KMS-11 (cell line): ENCODE measurements at regions not wholly inside any gene's neighbourhood (a gene's known extent, or its start where the extent isn't known, plus 50 kb on each side); places are given as distances from the start of the nearest gene placed in this dataset.

Source experiments
- H2AFZ ChIP-seq: fragments of 200-600 bp; sonication (generic); 2 replicates; pipeline ENCODE4 v1.6.1; 2016; ENCODE audit warnings: antibody characterized with exemption, mixed run types, low read depth
- H3K27ac ChIP-seq: fragments of 200-600 bp; sonication (generic); 2 replicates; pipeline ENCODE4 v1.6.1; 2016; ENCODE audit warnings: mild to moderate bottlenecking, mixed run types
- H3K27me3 ChIP-seq: fragments of 200-600 bp; sonication (generic); 2 replicates; pipeline ENCODE4 v1.6.1; 2017; ENCODE audit warnings: mild to moderate bottlenecking, low read depth, mixed run types, moderate library complexity; ENCODE audit not compliant: insufficient read depth
- H3K36me3 ChIP-seq: fragments of 200-600 bp; sonication (generic); 2 replicates; pipeline ENCODE4 v1.6.1; 2017; ENCODE audit warnings: mild to moderate bottlenecking, mixed run types; ENCODE audit not compliant: insufficient read depth
- H3K4me1 ChIP-seq: fragments of 200-600 bp; sonication (generic); 2 replicates; pipeline ENCODE4 v1.6.1; 2016; ENCODE audit warnings: mild to moderate bottlenecking, low read depth, mixed run types; ENCODE audit not compliant: poor library complexity, severe bottlenecking
- H3K4me2 ChIP-seq: fragments of 200-600 bp; sonication (generic); 2 replicates; pipeline ENCODE4 v1.7.0; 2016; ENCODE audit warnings: mild to moderate bottlenecking, mixed run types
- H3K4me3 ChIP-seq: fragments of 200-600 bp; sonication (generic); IDR thresholded peaks from 2 replicates; pipeline ENCODE4 v1.6.1; 2017; ENCODE audit warnings: low read depth, low read length, mixed read lengths; ENCODE audit not compliant: insufficient read depth
- H3K79me2 ChIP-seq: fragments of 200-600 bp; sonication (generic); 2 replicates; pipeline ENCODE4 v1.6.1; 2016; ENCODE audit warnings: low read depth, mixed run types; ENCODE audit not compliant: insufficient read depth
- H3K9ac ChIP-seq: fragments of 200-600 bp; sonication (generic); 2 replicates; pipeline ENCODE4 v1.6.1; 2016; ENCODE audit warnings: mild to moderate bottlenecking, mixed run types
- H4K20me1 ChIP-seq: fragments of 200-600 bp; sonication (generic); 2 replicates; pipeline ENCODE4 v1.6.1; 2016; ENCODE audit warnings: mild to moderate bottlenecking, mixed run types; ENCODE audit not compliant: insufficient read depth
- TF ChIP-seq, protein P1 (sequence below): fragments of 200-600 bp; sonication (generic); conservative IDR thresholded peaks from 2 replicates; pipeline ENCODE4 v1.6.1; 2017; ENCODE audit warnings: low read depth, mild to moderate bottlenecking, antibody characterized with exemption, low read length, moderate library complexity, mixed read lengths

DNA sequence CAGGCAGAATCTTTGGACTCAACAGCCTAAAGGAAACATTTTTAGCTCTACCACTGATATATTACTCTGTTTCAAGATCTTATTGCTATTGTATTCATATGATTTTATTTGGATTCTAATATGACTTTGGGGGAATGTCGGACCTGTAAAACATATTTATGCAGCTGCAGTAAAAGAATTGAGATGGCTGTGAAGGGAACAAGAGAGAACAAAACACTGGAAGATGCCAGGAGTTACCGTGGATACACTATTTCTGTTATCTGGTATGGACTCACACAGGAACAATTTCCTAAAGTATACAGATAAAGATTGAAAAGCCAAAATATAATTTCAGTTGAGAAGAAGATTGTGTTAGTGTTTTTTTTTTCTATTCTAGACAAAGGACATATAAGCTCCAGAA, 113.0 kb upstream of the DCLK2 start:
- Histone ChIP-seq H3K4me3 (no peak overlapping the region), H3K27me3 (no peaks in the 10 kb centered on the region), H3K4me1 (no peaks in the 10 kb centered on the region), H2AFZ (no peak overlapping the region), H3K79me2 (no peaks in the 10 kb centered on the region), H4K20me1 (no peaks in the 10 kb centered on the region), H3K9ac (no peak overlapping the region), H3K4me2 (no peak overlapping the region), H3K27ac (no peak overlapping the region), H3K36me3 (no peaks in the 10 kb centered on the region)
- TF ChIP-seq, protein P1, sequence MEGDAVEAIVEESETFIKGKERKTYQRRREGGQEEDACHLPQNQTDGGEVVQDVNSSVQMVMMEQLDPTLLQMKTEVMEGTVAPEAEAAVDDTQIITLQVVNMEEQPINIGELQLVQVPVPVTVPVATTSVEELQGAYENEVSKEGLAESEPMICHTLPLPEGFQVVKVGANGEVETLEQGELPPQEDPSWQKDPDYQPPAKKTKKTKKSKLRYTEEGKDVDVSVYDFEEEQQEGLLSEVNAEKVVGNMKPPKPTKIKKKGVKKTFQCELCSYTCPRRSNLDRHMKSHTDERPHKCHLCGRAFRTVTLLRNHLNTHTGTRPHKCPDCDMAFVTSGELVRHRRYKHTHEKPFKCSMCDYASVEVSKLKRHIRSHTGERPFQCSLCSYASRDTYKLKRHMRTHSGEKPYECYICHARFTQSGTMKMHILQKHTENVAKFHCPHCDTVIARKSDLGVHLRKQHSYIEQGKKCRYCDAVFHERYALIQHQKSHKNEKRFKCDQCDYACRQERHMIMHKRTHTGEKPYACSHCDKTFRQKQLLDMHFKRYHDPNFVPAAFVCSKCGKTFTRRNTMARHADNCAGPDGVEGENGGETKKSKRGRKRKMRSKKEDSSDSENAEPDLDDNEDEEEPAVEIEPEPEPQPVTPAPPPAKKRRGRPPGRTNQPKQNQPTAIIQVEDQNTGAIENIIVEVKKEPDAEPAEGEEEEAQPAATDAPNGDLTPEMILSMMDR = no peak

DNA sequence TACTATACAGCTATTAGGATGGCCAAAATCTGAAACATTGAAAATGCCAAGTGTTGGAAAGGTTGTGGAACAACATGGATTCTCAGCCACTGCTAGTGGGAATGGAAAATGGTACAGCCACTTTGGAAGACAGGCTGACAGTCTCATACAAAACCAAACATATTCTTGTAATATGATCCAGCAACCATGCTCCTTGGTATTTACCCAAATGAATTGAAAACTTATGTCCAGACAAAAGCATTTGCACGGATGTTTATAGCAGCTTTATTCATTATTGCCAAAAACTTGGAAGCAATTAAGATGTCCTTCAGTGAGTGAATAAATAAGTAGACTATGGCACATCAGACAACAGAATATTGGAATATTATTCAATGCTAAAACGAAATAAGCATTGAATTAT, 105.8 kb upstream of the DCLK2 start:
- TF ChIP-seq, protein P1 = no peak
- no peak overlapping the region for H3K9ac ChIP-seq
- H3K27ac ChIP-seq = no peak overlapping the region

DNA sequence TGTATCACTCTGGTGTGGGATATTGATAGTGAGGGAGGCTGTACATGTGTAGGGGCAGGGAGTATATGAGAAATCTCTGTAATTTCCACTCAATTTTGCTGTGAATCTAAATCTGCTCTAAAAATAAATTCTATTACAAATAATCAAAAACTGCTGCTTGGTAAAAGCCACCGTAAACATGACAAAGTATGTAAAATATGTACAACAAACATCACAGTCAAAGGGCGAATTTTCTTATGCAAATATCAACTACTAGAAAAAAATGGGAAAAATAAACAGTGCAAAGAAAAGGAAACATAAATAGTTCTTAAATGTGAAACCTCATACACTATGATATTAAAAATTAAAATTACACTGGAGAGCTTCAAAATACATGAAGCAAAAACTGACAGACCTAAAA, 105.1 kb upstream of the DCLK2 start:
- Histone ChIP-seq H2AFZ (no peak overlapping the region), H3K27me3 (no peaks in the 10 kb centered on the region), H3K79me2 (no peaks in the 10 kb centered on the region), H3K4me2 (no peak overlapping the region), H3K4me1 (no peaks in the 10 kb centered on the region), H3K36me3 (no peaks in the 10 kb centered on the region), H3K27ac (no peak overlapping the region), H3K4me3 (no peak overlapping the region), H4K20me1 (no peaks in the 10 kb centered on the region), H3K9ac (no peak overlapping the region)
- TF ChIP-seq, protein P1 = no peak

More for the DNA sequence above, 105.8 kb upstream of the DCLK2 start:
- H3K36me3 ChIP-seq = no peaks in the 10 kb centered on the region
- H3K27me3 ChIP-seq = no peaks in the 10 kb centered on the region
- H2AFZ ChIP-seq = no peak overlapping the region
- H3K4me3 ChIP-seq = no peak overlapping the region
- no peaks in the 10 kb centered on the region for H3K4me1 ChIP-seq
- no peaks in the 10 kb centered on the region for H3K79me2 ChIP-seq
- no peaks in the 10 kb centered on the region for H4K20me1 ChIP-seq
- H3K4me2 ChIP-seq = no peak overlapping the region

DNA sequence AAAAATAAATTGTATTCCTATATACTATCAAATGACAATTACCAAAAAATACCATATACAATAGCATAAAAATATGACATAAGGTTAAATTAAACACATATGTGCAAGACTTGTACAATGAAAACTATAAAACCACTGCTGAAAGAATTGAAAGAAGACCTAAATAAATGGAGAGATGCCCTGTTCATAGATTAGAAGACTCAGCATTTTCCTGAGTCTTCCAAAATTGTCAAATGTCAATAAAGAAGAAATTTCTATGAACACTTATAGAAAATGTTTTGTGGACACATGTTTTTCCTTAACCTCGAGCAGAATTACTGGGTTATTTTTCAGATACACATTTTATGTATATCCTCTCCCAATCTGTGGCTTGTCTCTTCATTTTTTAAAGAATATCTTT, 103.1 kb upstream of the DCLK2 start:
- H4K20me1 ChIP-seq = no peaks in the 10 kb centered on the region
- no peaks in the 10 kb centered on the region for H3K27me3 ChIP-seq
- no peaks in the 10 kb centered on the region for H3K36me3 ChIP-seq
- H3K27ac ChIP-seq = no peak overlapping the region
- no peak overlapping the region for H3K4me3 ChIP-seq
- H2AFZ ChIP-seq = no peak overlapping the region
- no peak overlapping the region for H3K4me2 ChIP-seq
- H3K79me2 ChIP-seq = no peaks in the 10 kb centered on the region
- peaks cover 10% of the 10 kb centered on the region for H3K4me1 ChIP-seq
- TF ChIP-seq, protein P1 = no peak
- no peak overlapping the region for H3K9ac ChIP-seq
